GM21528 (cell line): ENCODE measurements at regions not wholly inside any gene's neighbourhood (a gene's known extent, or its start where the extent isn't known, plus 50 kb on each side); places are given as distances from the start of the nearest gene placed in this dataset.
"Not testable (repeated sequence)": the region's sequence is repeated elsewhere in the genome, so short reads cannot be mapped to it uniquely, and the experiment has no call there.

ENCODE experiments used
- ATAC-seq: cut with Tn5 transposase; IDR thresholded peaks from one replicate; pipeline ENCODE4 v1.9.1; 2021; ENCODE audit warnings: mild to moderate bottlenecking, moderate library complexity; ENCODE audit not compliant: unreplicated experiment, low FRiP score

- ATAC-seq = no peak
Observed at GRCh38 chr7:13110107-13110506, 422.7 kb downstream of the ARL4A start.

GRCh38 chr7:13111230-13111629 is 423.8 kb downstream of the ARL4A start:
- ATAC-seq = no peak

GRCh38 chr7:13114240-13114639 is 426.8 kb downstream of the ARL4A start:
- not testable (repeated sequence) for ATAC-seq

- no peak for ATAC-seq
Observed at GRCh38 chr7:13115157-13115772, 427.8 kb downstream of the ARL4A start.

- no peak for ATAC-seq
Observed at GRCh38 chr7:13115855-13116254, 428.4 kb downstream of the ARL4A start.

GRCh38 chr7:13117103-13117502 is 429.7 kb downstream of the ARL4A start:
- ATAC-seq = no peak

- ATAC-seq = no peak
Observed at GRCh38 chr7:13117592-13117991, 430.2 kb downstream of the ARL4A start.

- not testable (repeated sequence) for ATAC-seq
Observed at GRCh38 chr7:13124629-13125028, 437.2 kb downstream of the ARL4A start.

GRCh38 chr7:13126347-13126746 is 438.9 kb downstream of the ARL4A start:
- ATAC-seq = no peak

- no peak for ATAC-seq
Observed at GRCh38 chr7:13130321-13130720, 442.9 kb downstream of the ARL4A start.

GRCh38 chr7:13130906-13131305 is 443.5 kb downstream of the ARL4A start:
- not testable (repeated sequence) for ATAC-seq

- ATAC-seq = no peak
Observed at GRCh38 chr7:13132314-13132713, 444.9 kb downstream of the ARL4A start.

- not testable (repeated sequence) for ATAC-seq
Observed at GRCh38 chr7:13136345-13136744, 448.9 kb downstream of the ARL4A start.

- no peak for ATAC-seq
Observed at GRCh38 chr7:13139436-13139835, 452.0 kb downstream of the ARL4A start.

- no peak for ATAC-seq
Observed at GRCh38 chr7:13144673-13145072, 457.2 kb downstream of the ARL4A start.

- no peak for ATAC-seq
Observed at GRCh38 chr7:13148548-13148947, 461.1 kb downstream of the ARL4A start.

- no peak for ATAC-seq
Observed at GRCh38 chr7:13151978-13152377, 464.5 kb downstream of the ARL4A start.

- ATAC-seq = no peak
Observed at GRCh38 chr7:13152755-13153154, 465.3 kb downstream of the ARL4A start.

- ATAC-seq = no peak
Observed at GRCh38 chr7:13153266-13153665, 465.8 kb downstream of the ARL4A start.

GRCh38 chr7:13153742-13154141 is 466.3 kb downstream of the ARL4A start:
- ATAC-seq = no peak

- no peak for ATAC-seq
Observed at GRCh38 chr7:13155188-13155587, 467.8 kb downstream of the ARL4A start.

GRCh38 chr7:13159003-13159402 is 471.6 kb downstream of the ARL4A start:
- ATAC-seq = no peak
